HL-60 (cell line): ENCODE measurements at regions not wholly inside any gene's neighbourhood (a gene's known extent, or its start where the extent isn't known, plus 50 kb on each side); places are given as distances from the start of the nearest gene placed in this dataset.

ENCODE experiments used
- CTCF ChIP-seq: IDR thresholded peaks from one replicate; pipeline ENCODE4 v1.5.1; 2011; ENCODE audit warnings: low read length, control low read depth, inconsistent platforms; ENCODE audit not compliant: insufficient read depth
- GABPA ChIP-seq: IDR thresholded peaks from 2 replicates; pipeline ENCODE4 v1.6.1; 2012; ENCODE audit warnings: low read depth
- POLR2AphosphoS5 ChIP-seq: IDR thresholded peaks from 2 replicates; pipeline ENCODE4 v1.6.1; 2012; ENCODE audit warnings: low read depth
- REST ChIP-seq: IDR thresholded peaks from 2 replicates; pipeline ENCODE4 v1.6.1; 2012; ENCODE audit warnings: low read depth; ENCODE audit not compliant: insufficient replicate concordance

GRCh38 chr9:38254756-38255155, 137.7 kb upstream of the ALDH1B1 start:
- TF ChIP-seq CTCF (no peak), REST (no peak), POLR2AphosphoS5 (no peak), GABPA (no peak)
